GM21825 (cell line): ENCODE measurements at regions not wholly inside any gene's neighbourhood (a gene's known extent, or its start where the extent isn't known, plus 50 kb on each side); places are given as distances from the start of the nearest gene placed in this dataset.
A peak's percentile ranks its signal among the peaks of the same experiment; 100 is the strongest.

Source experiments
- ATAC-seq: cut with Tn5 transposase; IDR thresholded peaks from one replicate; pipeline ENCODE4 v1.9.1; 2021; ENCODE audit warnings: mild to moderate bottlenecking, moderate library complexity; ENCODE audit not compliant: unreplicated experiment

DNA sequence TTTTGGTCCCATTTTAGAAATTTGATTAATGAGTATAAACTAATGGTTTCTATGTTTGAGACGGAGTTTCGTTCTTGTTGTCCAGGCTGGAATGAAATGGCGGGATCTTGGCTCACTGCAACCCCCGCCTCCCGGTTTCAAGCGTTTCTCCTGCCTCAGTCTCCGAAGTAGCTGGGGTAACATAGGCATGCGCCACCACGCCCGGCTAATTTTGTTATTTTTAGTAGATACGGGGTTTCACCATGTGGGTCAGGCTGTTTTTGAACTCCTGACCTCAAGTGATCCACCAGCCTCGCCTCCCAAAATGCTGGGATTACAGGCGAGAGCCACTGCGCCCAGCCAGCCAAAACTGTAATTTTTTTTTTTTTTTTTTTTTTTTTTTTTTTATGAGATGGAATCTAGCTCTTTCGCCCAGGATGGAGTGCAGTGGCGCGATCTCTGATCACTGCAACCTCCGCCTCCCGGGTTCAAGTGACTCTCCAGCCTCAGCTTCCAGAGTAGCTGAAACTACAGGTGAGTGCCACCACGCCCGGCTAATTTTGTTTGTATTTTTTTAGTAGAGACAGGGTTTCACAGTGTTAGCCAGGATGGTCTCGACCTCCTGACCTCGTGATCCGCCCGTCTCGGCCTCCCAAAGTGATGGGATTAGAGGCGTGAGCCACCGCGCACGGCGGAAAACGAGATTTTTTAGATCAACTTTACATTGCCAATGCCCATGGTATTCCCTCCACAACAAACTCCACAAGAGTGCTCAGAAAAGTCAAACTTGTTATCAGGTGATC is 127.8 kb downstream of the HFE start:
- no peak for ATAC-seq

DNA sequence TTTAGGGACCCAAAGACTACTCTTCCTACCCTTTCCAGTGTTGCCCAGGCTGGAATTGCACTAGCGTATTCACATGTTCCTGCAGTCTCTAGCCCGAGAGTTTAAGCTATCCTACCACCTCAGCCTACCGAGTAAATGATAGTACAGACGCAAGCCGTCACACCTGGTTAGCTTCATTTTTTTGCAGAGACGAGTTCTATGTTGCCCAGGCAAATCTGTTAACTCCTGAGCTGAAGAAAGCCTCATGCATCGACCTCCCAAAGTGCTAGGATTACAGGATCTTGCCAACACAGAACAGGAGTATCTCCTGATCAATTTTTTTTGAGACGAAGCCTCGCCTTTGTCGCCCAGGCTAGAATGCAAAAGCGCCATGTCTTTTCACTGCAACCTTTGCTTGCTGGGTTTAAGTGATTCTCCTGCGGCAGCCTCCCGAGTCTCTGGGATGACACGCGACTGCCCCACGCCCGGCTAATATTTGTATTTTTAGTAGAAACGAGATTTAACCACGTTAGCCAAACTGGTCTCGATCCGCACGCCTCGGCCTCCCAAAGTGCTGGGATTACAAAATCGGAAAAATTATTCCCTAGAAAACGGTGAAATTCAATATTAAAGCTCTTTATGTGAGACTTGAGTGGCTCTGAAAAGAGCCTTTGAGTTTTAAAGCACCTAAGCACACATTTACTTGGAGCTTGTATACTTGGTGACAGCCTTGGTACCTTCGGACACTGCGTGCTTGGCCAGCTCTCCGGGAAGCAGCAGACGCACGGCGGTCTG is 128.5 kb downstream of the HFE start:
- ATAC-seq, result peak; percentile 18

DNA sequence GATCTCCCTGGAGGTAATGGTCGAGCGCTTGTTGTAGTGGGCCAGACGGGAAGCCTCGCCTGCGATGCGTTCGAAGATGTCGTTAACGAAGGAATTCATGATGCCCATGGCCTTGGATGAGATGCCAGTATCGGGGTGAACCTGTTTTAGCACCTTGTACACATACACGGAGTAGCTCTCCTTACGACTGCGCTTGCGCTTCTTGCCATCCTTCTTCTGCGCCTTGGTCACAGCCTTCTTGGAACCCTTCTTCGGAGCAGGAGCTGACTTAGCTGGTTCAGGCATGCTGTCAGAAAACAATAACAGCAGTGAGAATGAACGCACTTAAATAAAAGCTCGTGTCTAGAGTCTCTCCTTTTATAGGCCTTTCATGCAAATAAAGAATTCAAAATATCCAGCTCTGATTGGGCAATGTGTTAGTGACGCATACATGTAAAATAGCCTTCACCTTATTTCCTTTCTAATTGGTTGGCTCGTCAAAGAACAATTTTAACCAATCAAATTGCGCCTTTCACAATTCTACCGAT is 129.2 kb downstream of the HFE start:
- ATAC-seq, result peak; percentile 55

DNA sequence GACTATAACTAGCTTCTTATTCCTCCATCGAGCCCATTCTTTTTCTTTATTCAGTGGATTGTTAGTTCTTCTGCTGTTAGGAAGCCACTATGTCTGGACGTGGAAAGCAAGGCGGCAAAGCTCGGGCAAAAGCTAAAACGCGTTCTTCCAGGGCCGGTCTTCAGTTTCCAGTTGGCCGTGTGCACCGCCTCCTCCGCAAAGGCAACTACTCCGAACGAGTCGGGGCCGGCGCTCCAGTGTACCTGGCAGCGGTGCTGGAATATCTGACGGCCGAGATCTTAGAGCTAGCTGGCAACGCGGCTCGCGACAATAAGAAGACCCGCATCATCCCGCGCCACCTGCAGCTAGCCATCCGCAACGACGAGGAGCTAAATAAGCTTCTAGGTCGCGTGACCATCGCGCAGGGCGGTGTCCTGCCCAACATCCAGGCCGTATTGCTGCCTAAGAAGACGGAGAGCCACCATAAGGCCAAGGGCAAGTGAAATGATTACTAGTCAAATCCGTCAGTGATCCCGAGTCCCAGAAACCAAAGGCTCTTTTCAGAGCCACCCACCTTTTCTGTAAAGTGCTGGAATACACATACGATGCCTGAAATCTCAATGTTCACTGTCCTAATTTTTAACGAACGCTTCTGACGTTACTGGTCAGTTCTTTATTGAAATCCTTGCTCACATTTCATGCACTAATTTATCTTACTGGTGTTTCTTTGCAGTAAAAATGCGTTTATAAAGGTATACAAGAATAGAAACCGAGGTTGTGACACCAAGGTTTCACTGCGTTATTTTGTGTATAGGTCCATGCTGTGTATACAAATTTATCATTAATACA is 129.9 kb downstream of the HFE start:
- peak; percentile 36 for ATAC-seq

DNA sequence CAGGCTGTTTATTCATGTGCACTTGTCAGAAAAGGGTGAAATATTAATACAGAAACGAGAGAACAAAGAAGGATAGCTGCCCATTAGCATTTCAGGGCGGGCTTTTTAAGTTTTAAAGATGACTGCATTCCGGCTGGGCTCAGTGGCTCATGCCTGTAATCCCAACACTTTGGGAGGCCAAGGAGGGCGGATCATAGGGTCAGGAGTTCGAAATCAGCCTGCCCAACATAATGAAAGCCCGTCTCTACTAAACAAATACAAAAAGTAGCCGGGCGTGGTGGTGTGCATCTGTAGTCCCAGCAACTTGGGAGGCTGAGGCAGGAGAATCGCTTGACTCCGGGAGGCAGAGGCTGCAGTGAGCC is 130.5 kb downstream of the HFE start:
- no peak for ATAC-seq

DNA sequence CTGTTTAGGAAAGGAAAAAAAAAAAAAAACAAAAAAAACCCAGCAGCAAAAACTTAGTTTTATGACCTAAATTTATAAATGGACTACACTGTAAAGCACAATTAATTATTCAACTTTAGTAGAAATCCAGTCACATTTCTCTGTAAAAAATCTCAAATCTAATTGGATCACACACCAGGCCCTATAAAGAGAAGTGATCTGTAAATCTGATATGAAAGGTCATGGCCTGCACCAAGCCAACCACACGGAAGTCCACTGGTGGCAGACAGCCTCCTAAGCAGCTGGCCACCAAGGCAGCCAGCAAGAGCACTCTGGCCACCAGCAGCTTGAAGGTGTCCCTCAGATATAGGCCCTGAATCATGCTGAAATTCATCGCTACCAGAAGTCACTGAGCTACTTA is 131.6 kb downstream of the HFE start:
- no peak for ATAC-seq

DNA sequence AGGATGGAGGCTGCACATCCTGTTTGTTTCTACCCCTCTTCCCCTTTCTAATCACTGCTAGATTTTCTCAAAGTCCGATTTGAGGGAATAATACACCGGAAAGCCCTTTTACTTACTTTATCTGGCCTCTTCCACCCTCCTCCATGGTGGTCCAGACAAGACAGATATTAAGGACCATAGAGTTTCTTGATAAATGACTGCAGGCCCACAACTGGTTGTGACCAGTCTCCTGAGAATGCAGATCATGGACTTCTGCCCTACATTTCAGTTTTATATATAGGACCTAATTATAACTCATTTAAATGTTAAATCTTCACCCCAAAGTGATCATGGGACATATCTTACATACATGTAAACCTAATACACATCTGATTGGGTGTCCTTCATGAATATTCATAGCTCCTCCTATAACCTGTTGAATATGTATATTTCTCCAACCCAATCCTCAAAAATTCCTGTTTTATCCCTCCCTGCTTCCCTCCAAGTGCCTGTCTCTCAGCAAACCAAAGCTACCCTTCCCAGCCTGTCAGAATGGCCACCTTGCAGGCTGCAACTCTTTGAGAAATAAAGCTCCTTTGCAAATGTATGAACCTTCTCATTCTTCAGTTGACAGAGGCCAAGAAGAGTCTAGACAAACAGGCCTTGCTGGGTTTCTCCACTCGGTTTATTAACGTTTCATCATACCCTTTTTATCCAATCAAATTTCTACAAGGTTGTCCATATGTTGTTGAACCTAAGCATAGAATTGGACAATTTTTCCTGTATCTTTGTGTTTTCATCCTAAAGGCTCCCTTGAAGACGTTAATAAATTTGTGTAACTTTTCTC is 133.1 kb downstream of the HFE start:
- no peak for ATAC-seq

DNA sequence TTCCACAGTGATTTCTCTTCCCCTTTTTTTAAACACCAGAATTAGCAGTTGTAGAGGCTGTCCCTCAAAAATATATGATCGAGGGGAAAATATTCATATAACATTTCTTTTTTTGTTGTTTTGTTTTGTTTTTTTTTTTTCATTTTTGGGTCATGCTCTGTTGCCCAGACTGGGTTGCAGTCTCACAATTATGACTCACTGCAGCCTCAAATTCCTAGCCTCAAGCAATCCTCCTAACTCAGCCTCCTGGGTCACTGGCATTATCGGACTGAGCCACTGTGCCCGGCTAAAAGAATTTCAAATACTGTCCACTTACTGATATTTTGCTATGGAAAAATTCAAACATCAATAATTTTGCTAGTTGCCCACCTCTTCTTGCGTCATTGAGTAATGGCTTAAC is 134.0 kb downstream of the HFE start:
- no peak for ATAC-seq

DNA sequence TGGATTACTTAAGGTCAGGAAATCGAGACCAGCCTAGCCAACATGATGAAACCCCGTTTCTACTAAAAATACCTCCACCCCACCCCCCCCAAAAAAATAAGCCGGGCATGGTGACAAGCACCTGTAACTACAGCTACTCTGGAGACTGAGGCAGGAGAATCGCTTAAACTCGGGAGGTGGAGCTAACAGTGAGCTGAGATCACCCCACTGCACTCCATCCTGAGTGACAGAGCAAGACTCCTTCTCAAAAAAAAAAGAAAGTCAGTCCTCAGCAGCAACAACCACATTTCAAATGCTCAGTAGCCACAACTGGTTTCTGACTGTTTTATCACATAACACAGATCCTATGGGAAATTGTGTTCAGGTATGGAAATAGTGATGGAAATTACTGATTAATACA is 135.3 kb downstream of the HFE start:
- no peak for ATAC-seq

DNA sequence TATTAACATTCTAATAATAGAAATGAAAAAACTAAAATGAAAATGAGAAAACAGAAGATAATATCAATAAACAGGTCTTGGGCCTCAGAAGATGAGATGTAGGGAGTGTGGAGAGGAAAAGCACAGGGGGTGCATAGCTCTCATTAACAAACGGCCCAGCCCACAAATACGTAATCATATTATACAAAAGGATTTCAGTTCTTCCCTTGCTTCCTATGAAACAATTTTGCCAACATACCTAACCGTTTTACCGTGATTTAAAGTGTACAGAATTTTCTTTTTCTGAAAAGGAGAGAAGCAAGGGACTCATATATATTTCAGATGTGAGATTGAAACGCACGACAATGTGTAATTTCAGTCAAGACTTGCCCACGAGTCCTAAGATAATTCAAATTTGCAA is 136.0 kb downstream of the HFE start:
- ATAC-seq, result peak; percentile 7

DNA sequence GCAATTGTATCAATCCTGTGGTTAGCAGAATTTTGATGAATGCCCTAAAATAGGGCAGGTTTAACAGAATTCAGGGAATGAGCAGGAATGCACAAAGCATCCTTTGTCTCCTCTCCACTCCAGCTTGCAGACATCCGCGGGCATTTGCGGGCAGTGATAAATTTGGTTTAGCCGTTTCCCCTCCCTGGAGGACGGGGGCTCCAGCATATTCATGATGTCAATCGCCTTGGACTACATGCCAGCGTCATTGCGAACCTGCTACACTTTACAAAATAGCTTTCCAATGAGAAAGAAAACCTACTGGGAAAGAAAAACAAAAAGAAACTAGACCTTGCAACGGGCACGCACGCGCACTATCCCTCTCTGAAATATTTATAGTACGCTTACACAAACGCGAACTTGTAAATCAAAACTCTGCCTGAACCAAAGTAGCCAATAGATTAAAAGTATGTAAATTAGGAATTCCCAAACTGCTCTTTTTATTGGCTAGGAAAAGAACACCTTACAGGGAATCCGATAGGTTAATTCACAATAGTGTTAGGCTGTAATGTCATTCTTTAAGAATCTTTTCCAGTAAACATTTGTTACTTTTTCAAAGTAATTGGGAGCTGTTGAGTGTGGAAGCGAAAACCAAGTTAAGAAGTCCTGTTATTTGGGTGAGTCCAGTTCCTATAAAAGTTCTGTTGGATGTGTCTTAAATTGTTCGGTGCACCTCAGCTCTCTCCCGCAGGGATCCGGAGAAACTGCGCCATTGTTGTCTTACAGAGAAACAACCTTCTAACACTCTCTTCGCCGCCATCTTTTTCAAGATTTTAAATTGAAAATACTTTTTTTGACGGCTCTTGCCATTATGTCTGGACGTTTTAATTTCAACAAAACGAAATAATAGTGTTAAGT is 136.7 kb downstream of the HFE start:
- ATAC-seq, result peak; percentile 59

DNA sequence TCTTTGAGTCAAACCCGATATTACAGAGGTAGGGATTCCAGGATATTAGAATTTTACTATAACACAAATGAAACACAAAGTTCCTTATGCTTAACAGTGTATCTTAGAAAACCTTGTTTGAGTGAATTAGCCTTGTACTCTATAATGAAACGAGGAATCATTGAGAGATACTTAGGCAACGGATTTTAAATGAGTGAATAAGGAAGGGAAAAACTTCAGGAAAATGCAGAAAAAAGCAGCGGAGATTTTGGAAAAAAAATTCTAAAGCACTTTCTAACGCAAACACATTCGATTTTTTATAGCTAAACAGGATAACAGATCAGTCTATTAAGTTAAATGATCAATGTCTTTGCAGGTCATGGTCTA is 137.3 kb downstream of the HFE start:
- no peak for ATAC-seq

DNA sequence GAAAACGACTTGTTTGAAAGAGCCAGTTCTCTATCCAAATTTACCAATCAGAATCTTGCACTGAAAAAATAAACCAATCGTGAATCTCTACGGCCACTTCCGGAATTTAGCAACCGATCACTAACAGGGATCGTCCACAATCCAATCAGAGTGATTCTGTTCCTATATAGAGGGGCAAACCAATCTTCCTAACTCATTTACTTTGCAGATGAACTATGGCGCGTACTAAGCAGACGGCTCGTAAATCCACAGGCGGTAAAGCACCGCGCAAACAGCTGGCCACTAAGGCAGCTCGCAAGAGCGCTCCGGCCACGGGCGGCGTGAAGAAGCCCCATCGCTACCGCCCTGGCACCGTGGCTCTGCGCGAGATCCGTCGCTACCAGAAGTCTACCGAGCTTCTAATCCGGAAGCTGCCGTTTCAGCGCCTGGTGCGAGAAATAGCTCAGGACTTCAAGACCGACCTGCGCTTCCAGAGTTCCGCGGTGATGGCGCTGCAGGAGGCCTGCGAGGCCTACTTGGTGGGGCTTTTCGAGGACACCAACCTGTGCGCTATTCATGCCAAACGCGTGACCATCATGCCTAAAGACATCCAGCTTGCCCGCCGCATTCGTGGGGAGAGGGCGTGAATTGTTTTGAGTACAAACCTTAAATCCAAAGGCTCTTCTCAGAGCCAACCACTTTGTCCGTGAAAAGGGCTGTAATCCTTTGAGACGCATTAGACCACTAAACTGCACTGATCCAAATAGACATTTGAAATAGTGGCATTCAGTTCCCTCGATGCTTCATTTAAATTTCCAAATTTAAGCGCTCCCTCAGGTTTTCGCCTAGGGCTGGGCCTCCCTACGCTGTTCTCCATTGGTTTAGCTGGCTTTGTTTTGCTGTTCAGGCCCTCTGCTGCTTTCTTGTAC is 138.0 kb downstream of the HFE start:
- ATAC-seq, result no peak

DNA sequence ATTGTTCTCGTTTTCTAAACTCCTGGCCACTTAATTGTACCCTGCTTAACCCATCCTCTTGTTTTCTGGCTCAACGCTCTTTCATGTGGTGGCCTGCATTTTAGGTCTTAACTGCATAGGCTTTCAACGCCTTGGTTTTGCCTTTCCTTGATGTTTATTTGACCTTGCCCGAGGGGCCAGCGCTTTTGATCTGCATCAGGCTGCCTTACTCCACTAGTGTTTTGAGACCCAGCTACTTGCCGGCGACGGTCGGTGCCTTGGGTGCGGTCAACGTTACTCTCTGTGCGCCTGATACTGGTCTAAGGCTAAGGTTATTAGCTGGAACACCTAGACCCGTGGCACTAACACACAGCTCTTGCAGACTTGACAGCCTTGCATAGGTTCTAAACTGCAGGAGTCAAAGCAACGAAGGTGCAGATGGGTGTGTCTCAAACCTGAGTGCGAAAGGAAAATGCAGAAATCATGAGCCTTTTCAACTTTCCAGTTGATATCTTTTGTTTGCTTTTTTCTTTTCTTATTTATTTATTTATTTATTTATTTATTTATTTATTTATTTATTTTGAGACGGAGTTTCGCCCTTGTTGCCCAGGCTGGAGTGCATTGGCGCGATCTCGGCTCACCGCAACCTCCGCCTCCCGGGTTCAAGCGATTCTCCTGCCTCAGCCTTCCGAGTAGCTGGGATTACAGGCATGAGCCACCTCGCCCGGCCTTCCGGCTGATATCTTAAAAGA is 138.8 kb downstream of the HFE start:
- ATAC-seq, result no peak

DNA sequence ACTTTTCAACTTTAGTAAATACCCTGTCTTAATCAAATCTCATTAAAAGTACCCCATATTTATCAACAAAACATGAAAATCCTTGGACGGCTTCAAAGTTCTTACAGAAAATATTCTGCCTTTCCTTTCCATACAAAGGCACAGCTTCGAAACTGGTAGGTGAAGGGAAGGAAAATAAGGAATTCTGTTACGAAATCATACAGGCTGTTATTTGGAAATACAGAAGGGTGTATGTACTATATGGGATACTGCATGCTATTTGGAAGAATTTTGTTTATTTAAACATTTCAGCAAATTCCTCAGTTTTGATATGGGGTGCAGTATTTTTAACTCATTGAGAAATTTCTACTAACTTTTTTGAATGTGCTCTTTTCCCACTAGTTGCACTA is 138.4 kb upstream of the BTN3A2 start:
- ATAC-seq, result no peak

DNA sequence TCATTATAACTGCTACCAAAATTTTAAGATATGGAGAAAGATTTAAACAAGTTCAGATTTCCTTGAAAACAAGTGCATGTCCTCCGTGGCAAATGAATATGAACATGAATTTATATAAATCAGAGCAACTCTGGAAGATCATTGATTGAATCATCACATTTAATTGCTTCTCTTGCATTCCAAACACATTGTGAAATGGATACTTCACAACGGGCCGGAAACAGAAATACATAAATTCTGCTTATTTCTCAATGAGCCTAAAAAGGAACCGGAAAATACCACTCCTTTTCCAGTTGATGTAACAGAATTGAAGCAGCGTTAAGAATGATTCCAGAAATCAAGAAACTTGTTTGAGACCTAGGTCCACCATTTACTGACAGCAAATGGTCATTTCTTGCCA is 134.6 kb upstream of the BTN3A2 start:
- ATAC-seq, result no peak

DNA sequence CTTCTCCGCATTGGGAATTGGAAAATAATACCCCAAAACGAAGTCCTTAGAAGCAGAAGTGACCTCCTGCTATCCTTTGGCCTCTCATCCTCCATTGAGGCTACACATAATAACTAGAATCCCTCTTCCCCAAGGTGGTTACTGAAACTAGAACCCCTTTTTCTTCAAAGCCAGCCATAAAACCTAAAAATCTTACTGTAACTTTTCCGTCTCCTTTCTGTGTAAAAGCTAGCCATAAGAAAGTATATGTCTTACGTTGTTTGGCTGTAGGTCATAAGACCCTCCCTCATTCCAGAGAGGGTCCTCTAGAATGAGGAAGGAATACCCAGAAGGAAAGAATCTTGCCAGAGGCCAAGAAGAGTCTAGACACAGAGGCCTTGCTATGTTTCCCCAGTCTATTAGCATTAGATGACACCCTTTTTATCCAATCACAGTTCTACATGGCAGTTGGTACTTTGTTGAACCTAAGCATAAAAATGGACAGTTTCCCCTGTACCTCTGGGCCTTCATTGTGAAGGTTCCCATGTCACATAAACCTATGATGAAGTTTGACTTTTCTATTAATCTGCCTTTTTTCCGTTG is 133.9 kb upstream of the BTN3A2 start:
- no peak for ATAC-seq
